ENCODE measurements at regions not wholly inside any gene's neighbourhood (a gene's known extent, or its start where the extent isn't known, plus 50 kb on each side); places are given as distances from the start of the nearest gene placed in this dataset.

DNA sequence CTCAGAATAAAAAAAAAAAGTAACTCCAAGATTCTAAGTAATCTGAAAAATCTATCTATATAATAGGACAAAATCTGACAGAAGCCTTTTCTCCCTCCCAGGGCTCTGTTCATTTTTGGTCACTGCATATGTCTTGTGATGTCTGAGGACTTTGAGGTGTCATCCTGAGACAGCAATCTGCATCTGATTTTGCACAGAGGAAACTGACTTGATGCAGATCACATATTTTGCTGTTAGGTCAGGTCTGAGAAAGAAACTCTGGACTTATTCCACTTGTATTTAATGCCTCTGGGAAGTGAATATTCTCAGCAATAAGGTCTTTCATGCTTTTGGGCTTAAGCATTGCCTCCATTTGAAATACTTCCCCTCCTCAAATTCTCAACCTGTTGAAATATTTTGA lies 295.2 kb upstream of the THBS1 start:
- Mint-ChIP-seq H3K9me3 (ENCODE audit: unreplicated experiment) (no peaks in the 10 kb centered on the region), H3K4me1 (ENCODE audit: unreplicated experiment) (peaks cover 73% of the 10 kb centered on the region), H3K27ac (ENCODE audit: unreplicated experiment) (no peak overlapping the region), H3K27me3 (ENCODE audit: unreplicated experiment) (no peaks in the 10 kb centered on the region), H3K36me3 (ENCODE audit: unreplicated experiment) (no peaks in the 10 kb centered on the region), H3K4me3 (ENCODE audit: unreplicated experiment) (no peak overlapping the region)
- no peak for DNase-seq (ENCODE audit: extremely low spot score, unreplicated experiment)
- TF ChIP-seq, protein P1, sequence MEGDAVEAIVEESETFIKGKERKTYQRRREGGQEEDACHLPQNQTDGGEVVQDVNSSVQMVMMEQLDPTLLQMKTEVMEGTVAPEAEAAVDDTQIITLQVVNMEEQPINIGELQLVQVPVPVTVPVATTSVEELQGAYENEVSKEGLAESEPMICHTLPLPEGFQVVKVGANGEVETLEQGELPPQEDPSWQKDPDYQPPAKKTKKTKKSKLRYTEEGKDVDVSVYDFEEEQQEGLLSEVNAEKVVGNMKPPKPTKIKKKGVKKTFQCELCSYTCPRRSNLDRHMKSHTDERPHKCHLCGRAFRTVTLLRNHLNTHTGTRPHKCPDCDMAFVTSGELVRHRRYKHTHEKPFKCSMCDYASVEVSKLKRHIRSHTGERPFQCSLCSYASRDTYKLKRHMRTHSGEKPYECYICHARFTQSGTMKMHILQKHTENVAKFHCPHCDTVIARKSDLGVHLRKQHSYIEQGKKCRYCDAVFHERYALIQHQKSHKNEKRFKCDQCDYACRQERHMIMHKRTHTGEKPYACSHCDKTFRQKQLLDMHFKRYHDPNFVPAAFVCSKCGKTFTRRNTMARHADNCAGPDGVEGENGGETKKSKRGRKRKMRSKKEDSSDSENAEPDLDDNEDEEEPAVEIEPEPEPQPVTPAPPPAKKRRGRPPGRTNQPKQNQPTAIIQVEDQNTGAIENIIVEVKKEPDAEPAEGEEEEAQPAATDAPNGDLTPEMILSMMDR (IDR thresholded peaks at IDR 0.05): no peak

DNA sequence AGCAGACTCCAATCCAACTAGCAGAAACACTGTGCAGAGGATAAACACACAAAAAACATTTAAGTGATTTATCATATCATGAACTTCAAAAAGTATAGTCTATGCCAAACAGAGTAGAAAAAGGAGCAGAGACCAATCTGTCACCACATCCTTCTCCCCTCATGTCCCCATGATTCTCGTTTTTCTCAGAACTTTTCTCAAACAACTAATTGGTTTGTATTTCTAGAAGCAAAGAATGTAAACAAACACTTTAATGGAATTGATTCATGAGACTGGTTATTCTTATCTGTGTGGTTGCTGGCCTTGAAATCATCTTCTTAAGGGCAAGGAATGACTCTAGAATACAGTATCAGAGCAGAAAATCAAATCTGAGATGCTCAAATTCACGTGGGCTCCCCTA lies 294.2 kb upstream of the THBS1 start:
- DNase-seq (ENCODE audit: extremely low spot score, unreplicated experiment): no peak
- H3K4me1 Mint-ChIP-seq (ENCODE audit: unreplicated experiment): peaks cover 78% of the 10 kb centered on the region
- H3K27me3 Mint-ChIP-seq (ENCODE audit: unreplicated experiment): no peaks in the 10 kb centered on the region
- H3K36me3 Mint-ChIP-seq (ENCODE audit: unreplicated experiment): peaks cover 1% of the 10 kb centered on the region
- H3K9me3 Mint-ChIP-seq (ENCODE audit: unreplicated experiment): no peaks in the 10 kb centered on the region
- no peak overlapping the region for H3K27ac Mint-ChIP-seq (ENCODE audit: unreplicated experiment)
- H3K4me3 Mint-ChIP-seq (ENCODE audit: unreplicated experiment): no peak overlapping the region
- TF ChIP-seq, protein P1 (IDR thresholded peaks at IDR 0.05): no peak

DNA sequence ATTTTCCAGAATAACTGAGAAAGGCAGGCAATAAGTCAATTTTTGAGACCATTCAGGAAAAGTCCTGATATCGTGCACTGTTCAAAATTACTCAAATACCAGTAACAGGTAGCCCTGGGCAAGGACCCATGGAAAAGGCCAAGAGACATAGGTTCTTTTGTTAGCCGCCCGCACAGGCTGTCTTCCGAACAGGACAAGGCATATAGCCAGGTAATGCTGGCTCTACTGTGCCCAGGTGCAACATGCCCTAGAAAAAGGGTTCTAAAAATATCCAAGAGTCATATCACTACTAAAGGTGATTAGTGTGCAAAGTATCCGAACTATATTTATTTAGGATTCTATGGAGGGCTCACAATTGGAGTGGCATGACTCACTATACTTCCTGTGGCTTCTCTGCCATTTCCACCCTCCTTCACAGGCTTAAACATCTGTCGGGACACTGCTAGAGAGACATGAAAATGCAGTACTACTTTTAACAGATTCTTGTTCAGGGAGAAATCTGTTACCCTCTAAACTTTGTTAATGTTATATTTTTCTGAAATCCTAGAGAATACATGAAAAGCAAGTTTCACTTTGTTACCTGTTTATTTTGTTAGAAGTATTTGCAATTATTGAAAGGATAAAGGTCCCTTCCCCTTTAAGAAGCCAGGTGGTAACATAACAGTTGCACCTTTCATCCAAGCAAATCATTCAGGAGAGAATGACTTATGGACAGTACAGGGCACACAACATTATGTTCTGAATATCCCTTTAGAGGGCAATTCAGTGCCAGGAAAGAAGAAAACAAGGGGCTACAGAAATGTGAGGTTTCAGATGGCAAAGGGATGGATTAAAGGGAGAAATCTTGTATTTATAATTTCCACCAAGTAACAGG lies 293.3 kb upstream of the THBS1 start:
- DNase-seq (ENCODE audit: extremely low spot score, unreplicated experiment): no peak
- peaks cover 7% of the 10 kb centered on the region for H3K36me3 Mint-ChIP-seq (ENCODE audit: unreplicated experiment)
- H3K27ac Mint-ChIP-seq (ENCODE audit: unreplicated experiment): peak overlapping the region; percentile 32
- H3K4me1 Mint-ChIP-seq (ENCODE audit: unreplicated experiment): peaks cover 75% of the 10 kb centered on the region
- H3K27me3 Mint-ChIP-seq (ENCODE audit: unreplicated experiment): no peaks in the 10 kb centered on the region
- no peak overlapping the region for H3K4me3 Mint-ChIP-seq (ENCODE audit: unreplicated experiment)
- TF ChIP-seq, protein P1 (IDR thresholded peaks at IDR 0.05): no peak
- H3K9me3 Mint-ChIP-seq (ENCODE audit: unreplicated experiment): peaks cover 8% of the 10 kb centered on the region

DNA sequence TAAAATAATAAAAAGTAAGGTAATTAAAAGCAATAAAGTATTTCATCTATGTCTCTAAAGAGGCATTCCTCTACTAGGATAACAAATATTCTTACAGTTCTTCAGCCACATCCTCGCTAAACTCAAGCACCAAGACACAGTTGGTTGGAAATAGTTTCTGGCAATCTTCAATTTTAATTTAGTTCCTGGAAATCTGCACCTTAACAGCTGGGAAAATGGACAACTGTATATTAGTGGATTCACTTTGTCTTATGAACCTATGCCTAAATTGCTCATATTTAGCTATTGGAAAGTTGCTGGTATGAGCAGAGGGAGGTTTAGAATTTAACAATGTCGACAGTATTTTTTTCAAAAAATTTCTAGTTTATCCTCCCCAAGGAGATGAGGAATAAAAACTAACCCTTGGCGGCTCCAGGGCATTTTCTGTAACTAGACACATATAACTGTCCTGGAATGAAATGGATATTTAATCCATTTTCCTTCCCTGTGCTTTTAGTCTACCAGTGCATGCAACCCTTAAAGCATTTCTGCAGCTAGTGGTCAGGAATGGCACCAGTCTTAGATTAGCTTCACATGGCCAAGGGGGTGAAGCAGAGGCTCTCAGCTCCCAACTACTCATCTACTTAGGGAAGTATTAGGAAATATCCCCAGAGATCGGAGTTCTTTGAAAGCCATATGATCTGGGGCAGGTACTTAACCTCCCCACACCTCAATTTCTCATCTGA lies 290.0 kb upstream of the THBS1 start:
- DNase-seq (ENCODE audit: extremely low spot score, unreplicated experiment): no peak
- Mint-ChIP-seq H3K27ac (ENCODE audit: unreplicated experiment) (peak overlapping the region; percentile 60), H3K4me1 (ENCODE audit: unreplicated experiment) (peaks cover 47% of the 10 kb centered on the region), H3K4me3 (ENCODE audit: unreplicated experiment) (no peak overlapping the region), H3K9me3 (ENCODE audit: unreplicated experiment) (peaks cover 20% of the 10 kb centered on the region), H3K36me3 (ENCODE audit: unreplicated experiment) (peaks cover 13% of the 10 kb centered on the region), H3K27me3 (ENCODE audit: unreplicated experiment) (no peaks in the 10 kb centered on the region)
- TF ChIP-seq, protein P1 (IDR thresholded peaks at IDR 0.05): no peak

DNA sequence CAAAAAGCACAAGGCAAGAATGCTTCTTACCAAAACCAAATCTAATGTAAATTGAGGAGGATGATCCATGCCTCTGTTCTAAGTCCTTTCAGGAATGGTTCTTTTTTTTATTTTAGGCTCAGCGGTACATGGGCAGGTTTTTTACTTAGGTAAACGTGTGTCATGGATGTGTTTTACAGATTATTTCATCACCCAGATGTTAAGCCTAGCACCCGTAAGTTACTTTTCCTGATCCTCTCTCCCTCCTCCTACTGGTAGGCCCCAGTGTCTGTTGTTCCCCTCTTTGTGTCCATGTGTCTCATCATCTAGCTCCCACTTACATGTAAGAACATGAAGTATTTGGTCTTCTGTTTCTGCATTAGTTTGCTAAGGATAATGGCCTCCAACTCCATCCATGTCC lies 289.2 kb upstream of the THBS1 start:
- H3K36me3 Mint-ChIP-seq (ENCODE audit: unreplicated experiment): peaks cover 13% of the 10 kb centered on the region

More for the DNA sequence above, 289.2 kb upstream of the THBS1 start:
- H3K4me3 Mint-ChIP-seq (ENCODE audit: unreplicated experiment): no peak overlapping the region
- TF ChIP-seq, protein P1 (IDR thresholded peaks at IDR 0.05): no peak
- no peaks in the 10 kb centered on the region for H3K27me3 Mint-ChIP-seq (ENCODE audit: unreplicated experiment)
- DNase-seq (ENCODE audit: extremely low spot score, unreplicated experiment): no peak
- peaks cover 39% of the 10 kb centered on the region for H3K4me1 Mint-ChIP-seq (ENCODE audit: unreplicated experiment)
- peaks cover 20% of the 10 kb centered on the region for H3K9me3 Mint-ChIP-seq (ENCODE audit: unreplicated experiment)
- no peak overlapping the region for H3K27ac Mint-ChIP-seq (ENCODE audit: unreplicated experiment)

Measured in osteocyte (in vitro differentiated cells).